Osteocyte (in vitro differentiated cells): ENCODE measurements at regions not wholly inside any gene's neighbourhood (a gene's known extent, or its start where the extent isn't known, plus 50 kb on each side); places are given as distances from the start of the nearest gene placed in this dataset.

ENCODE experiments used
- DNase-seq: peaks from one replicate; pipeline ENCODE4 v3.0.0; 2021; ENCODE audit warnings: mixed read lengths; ENCODE audit not compliant: unreplicated experiment; ENCODE audit errors: extremely low spot score
- H3K27ac Mint-ChIP-seq: one replicate; pipeline ENCODE4 v1.8.0; 2021; ENCODE audit warnings: mild to moderate bottlenecking, mixed read lengths; ENCODE audit not compliant: unreplicated experiment
- H3K27me3 Mint-ChIP-seq: one replicate; pipeline ENCODE4 v1.8.0; 2021; ENCODE audit warnings: mixed read lengths; ENCODE audit not compliant: unreplicated experiment
- H3K36me3 Mint-ChIP-seq: one replicate; pipeline ENCODE4 v1.8.0; 2021; ENCODE audit warnings: mixed read lengths; ENCODE audit not compliant: unreplicated experiment
- H3K4me1 Mint-ChIP-seq: one replicate; pipeline ENCODE4 v1.8.0; 2021; ENCODE audit warnings: mixed read lengths; ENCODE audit not compliant: unreplicated experiment
- H3K4me3 Mint-ChIP-seq: one replicate; pipeline ENCODE4 v1.8.0; 2021; ENCODE audit warnings: mild to moderate bottlenecking, moderate library complexity, mixed read lengths; ENCODE audit not compliant: unreplicated experiment
- H3K9me3 Mint-ChIP-seq: one replicate; pipeline ENCODE4 v1.8.0; 2021; ENCODE audit warnings: mixed read lengths; ENCODE audit not compliant: unreplicated experiment
- TF ChIP-seq, protein P1 (sequence below): fragments of 200-600 bp; sonication (generic); IDR thresholded peaks from 2 replicates; pipeline ENCODE4 v1.5.0; 2021; ENCODE audit warnings: antibody characterized with exemption, mild to moderate bottlenecking, moderate library complexity

DNA sequence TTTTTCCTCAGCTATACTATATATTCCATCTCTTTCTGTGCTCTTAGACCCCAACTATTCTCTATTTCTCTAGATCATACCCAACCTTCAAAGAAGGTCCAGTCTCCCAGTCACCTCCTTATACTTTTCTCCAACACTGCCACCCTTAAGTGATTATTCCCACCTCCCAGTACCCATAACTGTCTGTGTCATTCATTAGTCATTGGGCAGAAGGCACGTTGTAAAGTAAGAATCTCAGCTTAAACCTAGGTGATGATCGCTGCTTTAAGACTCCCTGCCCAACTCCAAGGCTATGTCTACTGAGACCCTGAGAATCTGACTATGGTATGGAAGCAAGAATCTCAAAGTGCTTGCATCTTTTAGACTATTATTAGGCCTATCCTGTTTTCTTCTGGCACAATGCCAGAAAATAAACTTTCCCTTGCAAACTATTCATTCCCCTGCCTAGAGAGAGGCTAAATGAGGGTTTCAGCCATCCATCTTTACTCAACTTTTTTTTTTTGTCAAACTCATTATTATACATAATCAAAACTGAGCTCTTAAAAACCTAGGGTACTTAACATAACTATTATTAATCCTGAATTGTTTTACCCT is 174.3 kb upstream of the DPT start:
- Mint-ChIP-seq H3K27me3 (no peaks in the 10 kb centered on the region), H3K4me3 (no peak overlapping the region), H3K27ac (no peak overlapping the region), H3K4me1 (no peaks in the 10 kb centered on the region), H3K36me3 (no peaks in the 10 kb centered on the region), H3K9me3 (no peaks in the 10 kb centered on the region)
- no peak for DNase-seq
- TF ChIP-seq, protein P1, sequence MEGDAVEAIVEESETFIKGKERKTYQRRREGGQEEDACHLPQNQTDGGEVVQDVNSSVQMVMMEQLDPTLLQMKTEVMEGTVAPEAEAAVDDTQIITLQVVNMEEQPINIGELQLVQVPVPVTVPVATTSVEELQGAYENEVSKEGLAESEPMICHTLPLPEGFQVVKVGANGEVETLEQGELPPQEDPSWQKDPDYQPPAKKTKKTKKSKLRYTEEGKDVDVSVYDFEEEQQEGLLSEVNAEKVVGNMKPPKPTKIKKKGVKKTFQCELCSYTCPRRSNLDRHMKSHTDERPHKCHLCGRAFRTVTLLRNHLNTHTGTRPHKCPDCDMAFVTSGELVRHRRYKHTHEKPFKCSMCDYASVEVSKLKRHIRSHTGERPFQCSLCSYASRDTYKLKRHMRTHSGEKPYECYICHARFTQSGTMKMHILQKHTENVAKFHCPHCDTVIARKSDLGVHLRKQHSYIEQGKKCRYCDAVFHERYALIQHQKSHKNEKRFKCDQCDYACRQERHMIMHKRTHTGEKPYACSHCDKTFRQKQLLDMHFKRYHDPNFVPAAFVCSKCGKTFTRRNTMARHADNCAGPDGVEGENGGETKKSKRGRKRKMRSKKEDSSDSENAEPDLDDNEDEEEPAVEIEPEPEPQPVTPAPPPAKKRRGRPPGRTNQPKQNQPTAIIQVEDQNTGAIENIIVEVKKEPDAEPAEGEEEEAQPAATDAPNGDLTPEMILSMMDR = no peak

DNA sequence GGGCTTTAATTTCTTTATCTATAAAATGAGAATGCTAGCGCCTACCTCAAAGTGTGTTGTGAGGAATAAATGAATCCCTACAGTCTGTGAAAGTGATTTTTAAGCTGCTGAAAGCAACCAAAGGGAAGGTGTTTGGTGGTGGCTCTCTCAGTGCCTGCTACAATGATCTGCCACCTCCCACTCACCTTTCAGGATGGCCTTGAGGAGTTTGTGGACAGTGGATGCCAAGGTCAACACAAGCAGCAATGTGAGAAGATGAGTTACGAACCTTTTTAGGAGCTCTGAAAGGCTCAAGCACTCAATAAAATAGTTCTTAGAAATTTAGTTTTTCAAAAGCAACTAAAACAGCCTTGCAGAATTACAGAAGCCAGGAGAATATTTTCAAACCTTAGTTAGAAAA is 176.6 kb upstream of the DPT start:
- TF ChIP-seq, protein P1 = no peak
- no peak for DNase-seq
- Mint-ChIP-seq H3K27ac (no peak overlapping the region), H3K36me3 (no peaks in the 10 kb centered on the region), H3K9me3 (no peaks in the 10 kb centered on the region), H3K4me3 (no peak overlapping the region), H3K4me1 (no peaks in the 10 kb centered on the region), H3K27me3 (no peaks in the 10 kb centered on the region)

DNA sequence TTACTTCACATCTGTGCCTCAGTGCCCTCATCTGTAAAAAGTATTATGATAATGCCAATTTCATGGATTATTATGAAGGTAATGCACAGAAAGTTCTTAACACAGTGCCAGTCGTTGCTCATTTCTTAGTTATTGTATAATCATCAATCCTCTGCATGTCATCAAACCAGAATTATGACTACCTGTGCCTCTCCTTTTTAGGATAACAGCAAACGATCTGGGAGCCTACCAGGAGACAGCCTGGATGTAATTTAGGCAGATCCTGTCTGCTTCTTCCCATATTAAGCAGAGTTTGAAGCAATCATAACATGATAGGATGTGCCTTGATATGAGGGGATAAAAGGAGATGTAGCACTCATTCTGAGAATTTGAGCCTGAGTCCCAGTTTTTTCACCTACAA is 177.4 kb upstream of the DPT start:
- Mint-ChIP-seq H3K27ac (no peak overlapping the region), H3K4me3 (no peak overlapping the region), H3K9me3 (no peaks in the 10 kb centered on the region), H3K4me1 (no peaks in the 10 kb centered on the region), H3K27me3 (no peaks in the 10 kb centered on the region), H3K36me3 (no peaks in the 10 kb centered on the region)
- no peak for DNase-seq
- TF ChIP-seq, protein P1 = no peak

DNA sequence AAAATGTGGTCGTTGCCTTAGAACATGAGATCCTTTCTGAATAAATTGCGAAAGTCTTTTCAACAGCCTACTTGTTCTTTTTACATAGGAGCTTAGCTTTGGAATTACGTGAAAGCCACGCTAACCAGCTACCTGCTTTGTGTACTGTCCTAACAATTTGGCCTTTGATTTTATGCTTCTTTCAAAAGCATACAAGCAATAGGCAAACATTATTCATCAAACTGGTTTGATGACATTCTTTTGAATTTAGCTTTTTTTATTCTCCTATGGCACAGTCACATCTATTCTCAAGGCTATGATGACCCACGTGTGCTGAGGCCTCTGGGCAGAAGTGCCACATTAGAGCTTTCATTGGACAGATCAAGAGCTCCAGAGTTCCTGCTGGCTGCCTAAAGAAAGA is 178.0 kb upstream of the DPT start:
- Mint-ChIP-seq H3K9me3 (no peaks in the 10 kb centered on the region), H3K27me3 (peaks cover 1% of the 10 kb centered on the region), H3K4me1 (no peaks in the 10 kb centered on the region), H3K36me3 (no peaks in the 10 kb centered on the region), H3K27ac (no peak overlapping the region), H3K4me3 (no peak overlapping the region)
- TF ChIP-seq, protein P1 = no peak
- no peak for DNase-seq

DNA sequence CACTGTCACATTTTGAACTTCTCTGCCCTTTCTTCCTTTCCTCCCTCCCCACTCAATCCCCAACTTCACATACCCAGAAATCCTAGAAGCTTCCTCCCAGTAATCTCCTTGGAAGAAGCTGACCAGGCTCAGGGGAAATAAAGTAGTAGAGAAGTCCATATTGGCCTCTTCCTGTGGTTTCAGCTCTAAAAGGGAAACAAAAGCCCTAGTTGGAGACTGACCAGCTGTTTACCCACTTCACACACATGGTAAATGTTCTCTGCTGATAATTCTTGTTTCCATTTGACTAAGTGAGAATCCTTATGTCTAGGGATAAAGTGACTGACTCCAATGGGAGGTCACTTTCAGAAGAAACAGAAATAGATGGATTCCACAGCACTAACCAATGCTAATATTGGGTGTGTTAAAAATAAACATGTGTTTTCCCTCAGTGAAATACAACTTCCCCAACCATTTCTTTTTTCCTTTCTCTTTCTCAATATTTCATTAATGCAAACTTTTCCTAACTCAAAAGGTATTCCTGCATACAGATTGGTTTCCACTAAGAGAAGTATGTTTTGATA is 178.9 kb upstream of the DPT start:
- Mint-ChIP-seq H3K4me1 (no peaks in the 10 kb centered on the region), H3K27me3 (peaks cover 2% of the 10 kb centered on the region), H3K27ac (no peak overlapping the region), H3K4me3 (no peak overlapping the region), H3K36me3 (no peaks in the 10 kb centered on the region), H3K9me3 (no peaks in the 10 kb centered on the region)
- TF ChIP-seq, protein P1 = no peak
- DNase-seq = no peak
